Upper lobe of right lung (tissue), 1 donor: ENCODE measurements at regions not wholly inside any gene's neighbourhood (a gene's known extent, or its start where the extent isn't known, plus 50 kb on each side); places are given as distances from the start of the nearest gene placed in this dataset.

Experiments
- ATAC-seq: fragments of 200-7000 bp; cut with Tn5 transposase; one replicate; pipeline ENCODE4 v1.9.1; 2020; ENCODE audit warnings: mild to moderate bottlenecking, moderate library complexity
- DNase-seq: peaks from one replicate; pipeline ENCODE4 v3.0.0-alpha.2; 2020
- H3K27ac ChIP-seq: fragments of 200-600 bp; one replicate; pipeline ENCODE4 v1.8.0; 2022
- H3K27me3 ChIP-seq: fragments of 200-600 bp; one replicate; pipeline ENCODE4 v1.8.0; 2022; ENCODE audit warnings: mild to moderate bottlenecking
- H3K36me3 ChIP-seq: fragments of 200-600 bp; one replicate; pipeline ENCODE4 v1.8.0; 2022
- H3K4me1 ChIP-seq: fragments of 200-600 bp; one replicate; pipeline ENCODE4 v1.8.0; 2022
- H3K4me3 ChIP-seq: fragments of 200-600 bp; one replicate; pipeline ENCODE4 v1.8.0; 2022; ENCODE audit warnings: mild to moderate bottlenecking
- H3K9me3 ChIP-seq: fragments of 200-600 bp; one replicate; pipeline ENCODE4 v1.8.0; 2022
- intact Hi-C: fragments of 100-400 bp; cut with DNase I; formaldehyde crosslinking; loops from one replicate; pipeline ENCODE4 v1.11.0; 2022
- TF ChIP-seq, protein P1 (sequence below): fragments of 200-600 bp; IDR thresholded peaks from one replicate; pipeline ENCODE4 v1.8.0; 2022; ENCODE audit warnings: antibody characterized with exemption
- donor health status: DM: no; HTN: yes; CAD: no; lungs with severe emphysema.

DNA sequence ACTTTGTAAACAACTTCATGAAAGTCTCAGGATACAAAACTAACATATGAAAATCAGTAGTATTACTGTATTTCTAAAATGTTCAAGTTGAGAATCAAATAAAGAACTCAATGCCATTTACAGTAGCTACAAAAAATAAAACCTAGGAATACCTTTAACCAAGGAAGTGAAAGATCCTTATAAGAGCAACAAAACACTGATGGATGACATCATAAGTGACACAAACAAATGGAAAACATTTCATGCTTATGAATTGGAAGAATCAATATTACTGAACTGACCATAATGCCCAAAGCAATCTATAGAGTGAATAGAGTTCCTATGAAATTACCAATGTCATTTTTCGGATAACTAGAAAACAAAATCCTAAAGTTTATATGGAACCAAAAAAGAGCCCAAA is 1038.1 kb downstream of the SUCLG1 start:
- ATAC-seq = no peak
- no peak overlapping the region for H3K27ac ChIP-seq
- no peak overlapping the region for H3K4me3 ChIP-seq
- peaks cover 12% of the 10 kb centered on the region for H3K9me3 ChIP-seq
- no peaks in the 10 kb centered on the region for H3K4me1 ChIP-seq
- intact Hi-C loops = no loop called here
- H3K36me3 ChIP-seq = no peaks in the 10 kb centered on the region
- no peak for DNase-seq
- TF ChIP-seq, protein P1, sequence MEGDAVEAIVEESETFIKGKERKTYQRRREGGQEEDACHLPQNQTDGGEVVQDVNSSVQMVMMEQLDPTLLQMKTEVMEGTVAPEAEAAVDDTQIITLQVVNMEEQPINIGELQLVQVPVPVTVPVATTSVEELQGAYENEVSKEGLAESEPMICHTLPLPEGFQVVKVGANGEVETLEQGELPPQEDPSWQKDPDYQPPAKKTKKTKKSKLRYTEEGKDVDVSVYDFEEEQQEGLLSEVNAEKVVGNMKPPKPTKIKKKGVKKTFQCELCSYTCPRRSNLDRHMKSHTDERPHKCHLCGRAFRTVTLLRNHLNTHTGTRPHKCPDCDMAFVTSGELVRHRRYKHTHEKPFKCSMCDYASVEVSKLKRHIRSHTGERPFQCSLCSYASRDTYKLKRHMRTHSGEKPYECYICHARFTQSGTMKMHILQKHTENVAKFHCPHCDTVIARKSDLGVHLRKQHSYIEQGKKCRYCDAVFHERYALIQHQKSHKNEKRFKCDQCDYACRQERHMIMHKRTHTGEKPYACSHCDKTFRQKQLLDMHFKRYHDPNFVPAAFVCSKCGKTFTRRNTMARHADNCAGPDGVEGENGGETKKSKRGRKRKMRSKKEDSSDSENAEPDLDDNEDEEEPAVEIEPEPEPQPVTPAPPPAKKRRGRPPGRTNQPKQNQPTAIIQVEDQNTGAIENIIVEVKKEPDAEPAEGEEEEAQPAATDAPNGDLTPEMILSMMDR = no peak
- H3K27me3 ChIP-seq = no peaks in the 10 kb centered on the region

DNA sequence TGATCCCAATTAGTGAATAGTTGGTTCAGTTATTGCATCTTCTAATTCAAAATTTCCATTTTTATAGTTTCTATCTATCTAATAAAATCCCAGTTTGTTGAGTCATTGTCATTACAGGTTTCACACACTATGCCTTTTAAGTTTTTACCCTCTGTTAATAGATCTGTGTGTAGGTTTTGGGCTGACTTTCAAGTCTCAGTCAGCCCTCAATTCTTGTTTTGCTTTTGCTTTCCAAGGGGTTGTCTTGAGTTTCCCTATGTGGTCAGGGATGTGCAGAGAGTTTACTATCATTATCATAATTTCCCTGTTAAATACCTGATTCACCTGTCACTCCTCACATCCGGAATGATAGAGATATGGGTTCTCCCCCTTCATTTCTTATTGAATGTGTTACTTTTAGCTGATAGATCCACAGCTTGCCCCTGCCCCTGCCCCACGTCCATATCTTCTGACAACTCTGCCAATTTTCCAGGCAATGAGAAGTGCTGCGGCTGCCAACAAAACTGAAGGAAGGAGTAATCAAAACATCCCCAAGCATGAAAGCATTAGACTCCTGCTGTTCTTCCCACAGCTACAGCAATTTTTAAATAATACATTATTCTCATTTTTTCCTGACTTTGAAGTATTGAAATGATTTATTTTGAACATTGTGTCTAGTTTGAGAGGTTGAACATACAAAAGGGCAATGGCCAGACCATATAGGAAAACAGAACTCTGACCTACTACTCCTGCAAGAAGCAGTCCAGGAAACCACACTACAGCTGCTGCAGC is 1064.8 kb downstream of the SUCLG1 start:
- Histone ChIP-seq H3K36me3 (no peaks in the 10 kb centered on the region), H3K27me3 (no peaks in the 10 kb centered on the region), H3K27ac (no peak overlapping the region), H3K4me3 (no peak overlapping the region), H3K9me3 (no peaks in the 10 kb centered on the region), H3K4me1 (no peaks in the 10 kb centered on the region)
- intact Hi-C loops = no loop called here
- TF ChIP-seq, protein P1 = no peak
- DNase-seq = no peak
- no peak for ATAC-seq

DNA sequence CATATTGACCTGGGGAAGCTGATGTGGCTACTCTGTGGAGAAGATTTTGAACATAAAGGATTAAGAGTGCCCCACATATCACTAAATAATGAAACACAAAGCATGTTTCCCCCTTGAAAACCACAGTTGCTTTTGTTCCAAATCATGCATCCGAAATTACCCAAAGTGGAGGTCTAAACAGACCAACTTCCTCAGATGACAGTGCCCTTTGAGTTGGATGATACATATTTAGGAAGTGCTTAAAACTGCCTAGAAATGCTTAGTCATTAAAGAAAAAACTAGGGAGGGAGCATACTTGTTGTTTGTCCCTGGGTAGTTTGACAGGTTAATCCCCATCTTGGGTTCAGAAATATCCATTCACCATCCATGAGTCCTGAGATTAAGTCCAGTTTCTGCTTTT is 1070.3 kb downstream of the SUCLG1 start:
- H3K27me3 ChIP-seq = no peaks in the 10 kb centered on the region
- H3K27ac ChIP-seq = no peak overlapping the region
- TF ChIP-seq, protein P1 = no peak
- no peak for ATAC-seq
- no peaks in the 10 kb centered on the region for H3K36me3 ChIP-seq
- no peak overlapping the region for H3K4me3 ChIP-seq
- intact Hi-C loops = no loop called here
- no peaks in the 10 kb centered on the region for H3K4me1 ChIP-seq
- DNase-seq = no peak
- no peaks in the 10 kb centered on the region for H3K9me3 ChIP-seq

DNA sequence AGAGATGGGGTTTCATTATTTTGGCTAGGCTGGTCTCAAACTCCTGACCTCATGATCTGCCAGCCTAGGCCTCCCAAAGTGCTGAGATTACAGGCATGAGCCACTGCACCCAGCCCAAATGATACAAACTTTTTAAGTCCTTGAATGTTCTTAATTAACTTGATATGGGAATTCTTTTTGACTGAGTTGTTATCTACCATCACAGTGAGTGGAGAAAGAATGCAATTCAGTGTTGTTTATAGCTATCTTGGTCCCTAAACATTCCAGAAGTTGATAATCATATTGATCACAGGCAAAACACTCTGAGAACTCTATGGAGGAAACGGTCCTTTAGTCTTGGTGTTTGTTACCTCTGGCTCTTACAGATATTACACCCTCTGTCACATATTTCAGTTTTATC is 1072.5 kb downstream of the SUCLG1 start:
- Histone ChIP-seq H3K9me3 (peaks cover 5% of the 10 kb centered on the region), H3K27me3 (no peaks in the 10 kb centered on the region), H3K4me3 (no peak overlapping the region), H3K4me1 (no peaks in the 10 kb centered on the region), H3K36me3 (no peaks in the 10 kb centered on the region), H3K27ac (no peak overlapping the region)
- ATAC-seq (no peak), DNase-seq (no peak)
- intact Hi-C loops = no loop called here
- TF ChIP-seq, protein P1 = no peak

DNA sequence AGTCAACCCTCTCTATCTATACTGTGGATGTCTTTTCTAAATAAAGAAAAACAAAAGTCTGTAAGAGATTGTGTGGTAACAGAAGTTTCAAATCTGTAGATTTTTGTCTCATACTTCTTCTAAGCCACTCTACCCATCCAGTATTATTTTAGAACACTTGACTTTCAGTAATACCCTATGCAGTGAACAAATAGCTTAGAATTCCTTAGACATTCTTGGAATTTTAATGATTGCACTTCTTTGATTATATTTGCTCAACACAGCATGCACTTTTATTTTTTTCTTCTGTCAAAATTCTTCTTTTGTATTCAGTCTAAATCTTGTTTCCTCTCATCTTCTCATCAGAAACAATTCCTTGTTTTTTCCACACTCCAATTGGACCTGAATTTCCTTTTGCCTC is 1080.2 kb downstream of the SUCLG1 start:
- no peaks in the 10 kb centered on the region for H3K4me1 ChIP-seq
- intact Hi-C loops = no loop called here
- H3K4me3 ChIP-seq = no peak overlapping the region
- no peak for ATAC-seq
- no peak for DNase-seq
- no peak overlapping the region for H3K27ac ChIP-seq
- no peaks in the 10 kb centered on the region for H3K36me3 ChIP-seq
- H3K9me3 ChIP-seq = peaks cover 5% of the 10 kb centered on the region
- TF ChIP-seq, protein P1 = no peak
- no peaks in the 10 kb centered on the region for H3K27me3 ChIP-seq

DNA sequence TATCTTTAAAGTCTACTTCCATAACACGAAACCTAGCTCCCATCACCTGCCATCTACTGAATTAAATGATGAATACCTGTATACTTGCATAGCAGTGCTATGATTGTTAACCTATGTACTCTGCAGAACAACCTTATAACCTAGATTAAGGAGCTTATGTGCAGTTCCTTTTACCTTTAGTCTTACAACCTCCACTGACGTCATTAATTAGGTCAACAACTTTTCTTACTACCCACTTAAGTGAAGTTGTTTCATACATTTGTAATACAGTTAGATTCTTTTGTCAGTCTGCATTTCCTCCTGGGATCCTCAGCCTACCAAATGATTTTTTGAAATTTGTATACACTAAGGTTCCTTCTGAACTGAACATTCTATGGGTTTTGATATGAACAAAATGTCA is 1082.3 kb downstream of the SUCLG1 start:
- DNase-seq = no peak
- no peaks in the 10 kb centered on the region for H3K4me1 ChIP-seq
- intact Hi-C loops = no loop called here

More for the DNA sequence above, 1082.3 kb downstream of the SUCLG1 start:
- Histone ChIP-seq H3K27me3 (no peaks in the 10 kb centered on the region), H3K4me3 (no peak overlapping the region), H3K9me3 (peaks cover 2% of the 10 kb centered on the region), H3K27ac (no peak overlapping the region), H3K36me3 (no peaks in the 10 kb centered on the region)
- ATAC-seq = no peak
- TF ChIP-seq, protein P1 = no peak
